ENCODE measurements at regions not wholly inside any gene's neighbourhood (a gene's known extent, or its start where the extent isn't known, plus 50 kb on each side); places are given as distances from the start of the nearest gene placed in this dataset.

- TF ChIP-seq CTCF (IDR thresholded peaks at IDR 0.05; ENCODE audit: borderline replicate concordance, extremely low read depth, low read length, poor library complexity, severe bottlenecking) (no peak), EZH2 (IDR thresholded peaks at IDR 0.05; ENCODE audit: borderline replicate concordance, low read depth, low read length, severe bottlenecking) (no peak)
Observed at GRCh38 chr10:129387258-129387525, 79.8 kb upstream of the MGMT start.
